IMR-90 (cell line): ENCODE measurements at regions not wholly inside any gene's neighbourhood (a gene's known extent, or its start where the extent isn't known, plus 50 kb on each side); places are given as distances from the start of the nearest gene placed in this dataset.
A peak's percentile ranks its signal among the peaks of the same experiment; 100 is the strongest.

ENCODE experiments used
- ATAC-seq: fragments of 200-7000 bp; cut with Tn5 transposase; 2 replicates; pipeline ENCODE4 v1.9.1; 2020; ENCODE audit warnings: low read depth, mild to moderate bottlenecking, moderate library complexity
- BruUV-seq: library from RNA; stranded (reverse); fragments of 400-500 nt; replicated peaks from 2 replicates; lab custom pipeline; 2021; lab: Mats Ljungman, UMichigan
- CTCF ChIA-PET: fragments of 300-600 bp; formaldehyde crosslinking; extraction: SDS; loops from one replicate; lab custom pipeline; 2021; ENCODE audit warnings: antibody characterized with exemption; lab: Yijun Ruan, JAX
- POLR2A ChIA-PET: fragments of 300-600 bp; sonication (Branson Sonifier 250); formaldehyde crosslinking; loops from one replicate; lab custom pipeline; 2022; ENCODE audit warnings: antibody characterized with exemption; ENCODE audit not compliant: unreplicated experiment; lab: Charles Lee
- DNase-seq: peaks from one replicate; pipeline ENCODE4 v3.0.0; 2013
- H2AFZ ChIP-seq: replicated peaks from 2 replicates; pipeline ENCODE3; 2013; ENCODE audit warnings: low read length, mild to moderate bottlenecking; ENCODE audit not compliant: poor library complexity
- H2AK5ac ChIP-seq: 2 replicates; pipeline ENCODE4 v1.6.1; 2013; ENCODE audit warnings: low read depth, low read length, inconsistent platforms
- H2AK9ac ChIP-seq: replicated peaks from 2 replicates; pipeline ENCODE3; 2013; ENCODE audit warnings: mild to moderate bottlenecking, low read depth, low read length, moderate library complexity; ENCODE audit not compliant: poor library complexity
- H2BK120ac ChIP-seq: 2 replicates; pipeline ENCODE4 v1.6.1; 2013; ENCODE audit warnings: low read depth, low read length, inconsistent platforms
- H2BK15ac ChIP-seq: 3 replicates; pipeline ENCODE4 v1.6.1; 2013; ENCODE audit warnings: low read depth, low read length, inconsistent platforms
- H2BK20ac ChIP-seq: 2 replicates; pipeline ENCODE4 v1.6.1; 2013; ENCODE audit warnings: low read depth, mild to moderate bottlenecking, inconsistent platforms, low read length, moderate library complexity
- H2BK5ac ChIP-seq: 2 replicates; pipeline ENCODE4 v1.6.1; 2013; ENCODE audit warnings: mild to moderate bottlenecking, low read depth, low read length, inconsistent platforms; ENCODE audit not compliant: poor library complexity, severe bottlenecking
- H3K14ac ChIP-seq: replicated peaks from 2 replicates; pipeline ENCODE4 v1.6.1; 2013; ENCODE audit warnings: low read depth, low read length, inconsistent platforms
- H3K18ac ChIP-seq: 2 replicates; pipeline ENCODE4 v1.6.1; 2013; ENCODE audit warnings: low read depth, low read length, control low read depth
- H3K23ac ChIP-seq: 2 replicates; pipeline ENCODE4 v1.6.1; 2013; ENCODE audit warnings: low read depth, low read length, inconsistent platforms
- H3K27ac ChIP-seq: 2 replicates; pipeline ENCODE4 v1.5.1; 2013; ENCODE audit warnings: mild to moderate bottlenecking, control low read depth, low read length; ENCODE audit not compliant: insufficient read depth
- H3K27me3 ChIP-seq: 2 replicates; pipeline ENCODE4 v1.6.1; 2013; ENCODE audit warnings: low read length; ENCODE audit not compliant: control insufficient read depth, insufficient read depth
- H3K36me3 ChIP-seq: 2 replicates; pipeline ENCODE4 v1.6.1; 2013; ENCODE audit warnings: low read length, mixed read lengths; ENCODE audit not compliant: control insufficient read depth, insufficient read depth
- H3K4ac ChIP-seq: 2 replicates; pipeline ENCODE4 v1.6.1; 2013; ENCODE audit warnings: low read depth, low read length, inconsistent platforms
- H3K4me1 ChIP-seq: 2 replicates; pipeline ENCODE4 v1.6.1; 2013; ENCODE audit warnings: low read length, mixed read lengths; ENCODE audit not compliant: control insufficient read depth, insufficient read depth
- H3K4me2 ChIP-seq: 2 replicates; pipeline ENCODE4 v1.6.1; 2013; ENCODE audit warnings: low read depth, mild to moderate bottlenecking, control low read depth, low read length, moderate library complexity
- H3K4me3 ChIP-seq: 2 replicates; pipeline ENCODE4 v1.5.1; 2013; ENCODE audit warnings: low read depth, mild to moderate bottlenecking, control low read depth, low read length, moderate library complexity; ENCODE audit not compliant: insufficient read depth
- H3K56ac ChIP-seq: 2 replicates; pipeline ENCODE4 v1.6.1; 2013; ENCODE audit warnings: low read length, inconsistent platforms; ENCODE audit not compliant: insufficient read depth; ENCODE audit errors: extremely low read depth
- H3K79me1 ChIP-seq, 2 experiments: 2 replicates each; pipeline ENCODE4 v1.6.1; 2013; ENCODE audit warnings: low read length in 2 of 2, inconsistent platforms in 1 of 2, low read depth in 1 of 2
- H3K9ac ChIP-seq: 2 replicates; pipeline ENCODE4 v1.6.1; 2013; ENCODE audit warnings: low read depth, low read length, control low read depth
- H3K9me1 ChIP-seq: 2 replicates; pipeline ENCODE4 v1.6.1; 2013; ENCODE audit warnings: low read length, inconsistent platforms; ENCODE audit not compliant: insufficient read depth
- H3K9me3 ChIP-seq: 2 replicates; pipeline ENCODE4 v1.6.1; 2013; ENCODE audit warnings: low read length; ENCODE audit not compliant: control insufficient read depth, insufficient read depth
- H4K20me1 ChIP-seq: 2 replicates; pipeline ENCODE4 v1.6.1; 2013; ENCODE audit warnings: low read length, inconsistent platforms; ENCODE audit not compliant: insufficient read depth
- H4K5ac ChIP-seq: 2 replicates; pipeline ENCODE4 v1.6.1; 2013; ENCODE audit warnings: mild to moderate bottlenecking, low read depth, low read length, control low read depth
- H4K8ac ChIP-seq, 2 experiments: 2 replicates each; pipeline ENCODE4 v1.6.1; 2013; ENCODE audit warnings: low read depth in 2 of 2, low read length in 2 of 2, control low read depth in 1 of 2, inconsistent platforms in 1 of 2
- H4K91ac ChIP-seq: 2 replicates; pipeline ENCODE4 v1.6.1; 2013; ENCODE audit warnings: low read depth, low read length, inconsistent platforms; ENCODE audit not compliant: insufficient read depth
- BHLHE40 ChIP-seq: fragments of 150-350 bp; IDR thresholded peaks from 2 replicates; pipeline ENCODE4 v1.6.1; 2016; ENCODE audit warnings: mild to moderate bottlenecking, low read depth, low read length
- CHD1 ChIP-seq: IDR thresholded peaks from 2 replicates; pipeline ENCODE4 v1.6.1; 2012; ENCODE audit warnings: low read depth, low read length, improper control_type of control experiment
- CTCF ChIP-seq: conservative IDR thresholded peaks from 2 replicates; pipeline ENCODE4 v1.5.1; 2012; ENCODE audit warnings: mild to moderate bottlenecking, low read depth, low read length, improper control_type of control experiment
- ELK1 ChIP-seq: fragments of 150-350 bp; IDR thresholded peaks from 2 replicates; pipeline ENCODE4 v1.6.1; 2016; ENCODE audit warnings: low read depth, mild to moderate bottlenecking, low read length, moderate library complexity, borderline replicate concordance
- MAFK ChIP-seq: IDR thresholded peaks from 2 replicates; pipeline ENCODE4 v1.6.1; 2012; ENCODE audit warnings: low read depth, low read length, improper control_type of control experiment
- MXI1 ChIP-seq: IDR thresholded peaks from 2 replicates; pipeline ENCODE4 v1.6.1; 2012; ENCODE audit warnings: low read depth, mild to moderate bottlenecking, low read length, moderate library complexity, borderline replicate concordance
- NFE2L2 ChIP-seq: fragments of 150-350 bp; IDR thresholded peaks from 2 replicates; pipeline ENCODE4 v1.6.1; 2016; ENCODE audit warnings: low read depth, mild to moderate bottlenecking, low read length
- RAD21 ChIP-seq: IDR thresholded peaks from 2 replicates; pipeline ENCODE4 v1.6.1; 2012; ENCODE audit warnings: low read length, improper control_type of control experiment
- RCOR1 ChIP-seq: IDR thresholded peaks from 2 replicates; pipeline ENCODE4 v1.6.1; 2012; ENCODE audit warnings: mild to moderate bottlenecking, low read length, improper control_type of control experiment; ENCODE audit not compliant: insufficient replicate concordance
- RFX5 ChIP-seq: IDR thresholded peaks from 2 replicates; pipeline ENCODE4 v1.8.0; 2012; ENCODE audit warnings: low read depth, mild to moderate bottlenecking, low read length, moderate library complexity
- WGBS, 2 experiments: methylation state at CpG; one replicate each; pipeline versions ENCODE4 v1.1.5 to v1.1.7; 2013; ENCODE audit warnings: missing lambda C conversion rate in 2 of 2; ENCODE audit not compliant: insufficient read length in 1 of 2; ENCODE audit errors: extremely low coverage in 2 of 2; 5-methylcytosine and 5-hydroxymethylcytosine counted together
- dilution Hi-C: fragments of 300-500 bp; cut with HindIII; formaldehyde crosslinking; loops from one replicate; pipeline ENCODE4 v1.14.3; 2018; ENCODE audit warnings: low sequenced_read_pairs; ENCODE audit not compliant: unreplicated experiment
- in situ Hi-C: fragments of 300-500 bp; cut with MboI; formaldehyde crosslinking; loops from 3 replicates; pipeline ENCODE4 v1.14.3; 2019; ENCODE audit warnings: low sequenced_read_pairs, inconsistent platforms, mixed read lengths
- intact Hi-C: fragments of 100-400 bp; cut with micrococcal nuclease; formaldehyde crosslinking; loops from 2 replicates; pipeline ENCODE4 v1.10.0; 2022

DNA sequence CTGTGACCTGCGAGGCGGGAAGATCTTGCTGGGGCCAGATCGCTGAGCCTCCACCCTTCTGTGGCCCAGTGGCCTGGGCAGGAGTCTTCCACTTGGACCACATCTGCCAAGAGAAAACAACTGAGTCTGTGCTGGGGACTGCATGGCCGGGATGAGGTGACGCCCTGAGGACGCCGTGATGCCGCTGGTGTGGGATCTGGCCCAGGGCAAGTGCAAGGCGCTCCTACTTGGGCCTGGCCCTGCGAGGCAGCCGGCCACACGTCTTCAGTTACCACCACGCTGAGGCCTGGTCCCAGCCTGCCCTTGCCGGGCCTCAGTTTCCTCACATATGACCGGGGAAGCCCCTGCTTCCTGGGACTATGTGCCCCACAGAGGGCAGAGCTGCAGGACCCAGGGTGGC lies 133.4 kb downstream of the SLC25A46 start:
- no peaks in the 10 kb centered on the region for H3K79me1 ChIP-seq
- TF ChIP-seq RCOR1 (no peak), MAFK (no peak), NFE2L2 (no peak), ELK1 (no peak), RFX5 (no peak), CTCF (no peak), MXI1 (no peak), BHLHE40 (no peak), RAD21 (no peak), CHD1 (no peak)
- H3K14ac ChIP-seq, result no peak overlapping the region
- no peak overlapping the region for H4K91ac ChIP-seq
- H3K9me1 ChIP-seq, result no peaks in the 10 kb centered on the region; the same call in 1 of the 2 replicates
- in situ Hi-C loops (no loop called here), intact Hi-C loops (no loop called here), dilution Hi-C loops (no loop called here)
- H3K9me3 ChIP-seq, result no peaks in the 10 kb centered on the region
- no TSS peak for BruUV-seq
- H3K9ac ChIP-seq, result no peak overlapping the region
- H2BK20ac ChIP-seq, result no peak overlapping the region
- H4K8ac ChIP-seq, result no peak overlapping the region
- no peak overlapping the region for H3K56ac ChIP-seq
- H3K27ac ChIP-seq, result no peak overlapping the region
- H3K27me3 ChIP-seq, result no peaks in the 10 kb centered on the region; the same call in 1 of the 2 replicates
- no peak overlapping the region for H2AK9ac ChIP-seq
- H3K36me3 ChIP-seq, result no peaks in the 10 kb centered on the region
- H3K4me1 ChIP-seq, result no peaks in the 10 kb centered on the region
- 87% methylated on average over 10 of the region's 15 CpGs; no CpG with 5 or more reads in 1 of the 2 experiments for WGBS, 2 experiments
- no peak overlapping the region for H3K18ac ChIP-seq
- H2BK15ac ChIP-seq, result no peak overlapping the region
- no peak overlapping the region for H3K4me3 ChIP-seq
- H2BK120ac ChIP-seq, result no peak overlapping the region
- peak overlapping the region; percentile 45 for H2AFZ ChIP-seq
- no peak for DNase-seq
- ChIA-PET CTCF (no interaction called here), POLR2A (no interaction called here)
- no peak overlapping the region for H2BK5ac ChIP-seq
- no peak overlapping the region for H4K5ac ChIP-seq
- H2AK5ac ChIP-seq, result no peak overlapping the region
- H4K20me1 ChIP-seq, result no peaks in the 10 kb centered on the region
- no peak for ATAC-seq
- no peak overlapping the region for H3K4me2 ChIP-seq
- H3K23ac ChIP-seq, result no peak overlapping the region
- no peak overlapping the region for H3K4ac ChIP-seq
